Endothelial cell of umbilical vein (primary cell): ENCODE measurements at regions not wholly inside any gene's neighbourhood (a gene's known extent, or its start where the extent isn't known, plus 50 kb on each side); places are given as distances from the start of the nearest gene placed in this dataset.
"Not testable (repeated sequence)": the region's sequence is repeated elsewhere in the genome, so short reads cannot be mapped to it uniquely, and the experiment has no call there.

ENCODE experiments used
- BruUV-seq: library from RNA; stranded (reverse); fragments of 400-500 nt; replicated peaks from 2 replicates; lab custom pipeline; 2021; lab: Mats Ljungman, UMichigan
- CTCF ChIA-PET: fragments of 300-600, 350-600 bp; sonication (Branson Sonifier 250); formaldehyde crosslinking; loops from one replicate; lab custom pipeline; 2021; ENCODE audit warnings: antibody characterized with exemption, inconsistent platforms; lab: Charles Lee
- POLR2A ChIA-PET: fragments of 300-600, 350-600 bp; sonication (Branson Sonifier 250); formaldehyde crosslinking; loops from one replicate; lab custom pipeline; 2021; ENCODE audit warnings: antibody characterized with exemption, inconsistent platforms; lab: Charles Lee
- DNase-seq: peaks from one replicate; pipeline ENCODE4 v3.0.0-alpha.2; 2011; ENCODE audit warnings: low read depth, low spot score
- FAIRE-seq: peaks from 2 replicates; lab custom pipeline; 2011; peaks lifted over from hg19 to GRCh38; lab: Jason Lieb, UNC
- H2AFZ ChIP-seq: 2 replicates; pipeline ENCODE4 v1.6.0; 2012; ENCODE audit warnings: low read depth, low read length, control low read depth, inconsistent platforms
- H3K27ac ChIP-seq: 2 replicates; pipeline ENCODE4 v1.5.1; 2011; ENCODE audit warnings: low read depth, mild to moderate bottlenecking, control low read depth, low read length, moderate library complexity; ENCODE audit not compliant: insufficient read depth
- H3K27me3 ChIP-seq, 2 experiments: 2 replicates each; pipeline versions ENCODE4 v1.6.0 to v1.6.1; 2011; ENCODE audit warnings: low read length in 2 of 2, mixed read lengths in 1 of 2; ENCODE audit not compliant: control insufficient read depth in 2 of 2, insufficient read depth in 2 of 2
- H3K36me3 ChIP-seq, 2 experiments: 2 replicates in 1 of 2; 3 replicates in 1 of 2; pipeline ENCODE4 v1.5.1; 2011; ENCODE audit warnings: low read length in 2 of 2, mild to moderate bottlenecking in 1 of 2, moderate library complexity in 1 of 2; ENCODE audit not compliant: control insufficient read depth in 2 of 2, insufficient read depth in 2 of 2; ENCODE audit errors: extremely low read depth in 1 of 2
- H3K4me1 ChIP-seq: 3 replicates; pipeline ENCODE4 v1.5.1; 2011; ENCODE audit warnings: mild to moderate bottlenecking, low read length; ENCODE audit not compliant: control insufficient read depth, insufficient read depth; ENCODE audit errors: extremely low read depth
- H3K4me2 ChIP-seq: 2 replicates; pipeline ENCODE4 v1.6.1; 2011; ENCODE audit warnings: low read length, control low read depth, mixed read lengths; ENCODE audit not compliant: insufficient read depth
- H3K4me3 ChIP-seq, 3 experiments: fragments of 200-600 bp in 1 of 3; sonication (generic), shearing (Covaris generic) in 1 of 3; replicated peaks in 1 of 3; 2 replicates each; pipeline ENCODE4 v1.5.1; 2011 to 2016; ENCODE audit warnings: control low read depth in 3 of 3, low read length in 3 of 3, mild to moderate bottlenecking in 2 of 3, inconsistent platforms in 1 of 3, low read depth in 1 of 3, moderate library complexity in 1 of 3; ENCODE audit not compliant: insufficient read depth in 1 of 3
- H3K79me2 ChIP-seq: 2 replicates; pipeline ENCODE4 v1.6.0; 2012; ENCODE audit warnings: low read length, inconsistent platforms; ENCODE audit not compliant: control insufficient read depth, insufficient read depth
- H3K9ac ChIP-seq: replicated peaks from 2 replicates; pipeline ENCODE3; 2011; ENCODE audit warnings: low read length, control low read depth; ENCODE audit not compliant: insufficient read depth; ENCODE audit errors: extremely low read depth
- H3K9me1 ChIP-seq: replicated peaks from 3 replicates; pipeline ENCODE4 v1.6.0; 2011; ENCODE audit warnings: mild to moderate bottlenecking, low read length; ENCODE audit not compliant: control insufficient read depth, insufficient read depth; ENCODE audit errors: extremely low read depth
- H3K9me3 ChIP-seq: replicated peaks from 2 replicates; pipeline ENCODE4 v1.5.1; 2012; ENCODE audit warnings: low read length, inconsistent platforms; ENCODE audit not compliant: control insufficient read depth, insufficient read depth
- H4K20me1 ChIP-seq: replicated peaks from 2 replicates; pipeline ENCODE3; 2011; ENCODE audit warnings: mild to moderate bottlenecking, low read length; ENCODE audit not compliant: control insufficient read depth, insufficient read depth; ENCODE audit errors: extremely low read depth
- GATA2 ChIP-seq: IDR thresholded peaks from 2 replicates; pipeline ENCODE4 v1.7.0; 2011; ENCODE audit warnings: low read depth, mild to moderate bottlenecking, moderate library complexity, mixed read lengths, low read length; ENCODE audit not compliant: insufficient read length, insufficient read depth
- MAX ChIP-seq: IDR thresholded peaks from 2 replicates; pipeline ENCODE4 v1.6.1; 2011; ENCODE audit not compliant: insufficient read depth, insufficient read length
- dilution Hi-C: fragments of 300-500 bp; cut with MboI; formaldehyde crosslinking; loops from one replicate; pipeline ENCODE4 v1.15.0; 2019; ENCODE audit warnings: low sequenced_read_pairs; ENCODE audit not compliant: extremely low pct_ligation_motif_present
- intact Hi-C: fragments of 100-400 bp; cut with micrococcal nuclease; formaldehyde crosslinking; loops from one replicate; pipeline ENCODE4 v1.10.0; 2022

GRCh38 chr9:65420771-65421170 is 135.8 kb upstream of the FOXD4L5 start:
- Histone ChIP-seq H3K36me3 (no peaks in the 10 kb centered on the region), H3K4me2 (no peak overlapping the region), H3K4me1 (no peaks in the 10 kb centered on the region), H3K79me2 (no peaks in the 10 kb centered on the region), H3K9me3 (peaks cover 4% of the 10 kb centered on the region), H3K27ac (no peak overlapping the region), H3K9me1 (no peaks in the 10 kb centered on the region), H3K4me3 (no peak overlapping the region), H4K20me1 (no peaks in the 10 kb centered on the region), H2AFZ (no peak overlapping the region), H3K9ac (no peak overlapping the region), H3K27me3 (no peaks in the 10 kb centered on the region)
- CTCF ChIA-PET, result no interaction called here
- POLR2A ChIA-PET, result no interaction called here
- TF ChIP-seq GATA2 (no peak), MAX (no peak)
- intact Hi-C loops (no loop called here), dilution Hi-C loops (no loop called here)
- no TSS peak for BruUV-seq
- DNase-seq (no peak), FAIRE-seq (no peak)

DNA sequence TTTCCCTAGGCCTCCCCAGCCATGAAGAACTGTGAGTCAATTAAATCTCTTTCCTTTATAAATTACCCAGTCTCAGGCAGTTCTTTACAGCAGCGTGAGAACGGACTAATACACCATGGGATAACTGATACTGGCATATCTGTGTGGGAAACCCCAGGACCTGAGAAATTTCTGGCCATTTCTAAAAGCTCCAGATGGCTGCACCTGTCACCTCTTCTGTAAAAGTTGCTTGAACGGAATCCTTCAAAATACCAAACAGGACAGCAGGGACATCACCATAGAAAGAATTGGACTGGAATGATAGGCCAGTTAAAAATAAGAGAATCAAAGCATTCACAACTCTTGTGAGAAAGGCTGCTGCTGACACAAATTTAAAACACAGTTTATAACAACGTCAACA is 134.0 kb upstream of the FOXD4L5 start:
- BruUV-seq, H3K36me3 ChIP-seq, intact Hi-C loops, H3K9me1 ChIP-seq, H4K20me1 ChIP-seq, H3K4me1 ChIP-seq, H3K4me2 ChIP-seq, H3K4me3 ChIP-seq, dilution Hi-C loops, POLR2A ChIA-PET, H3K79me2 ChIP-seq, H3K27me3 ChIP-seq, DNase-seq, H3K9ac ChIP-seq, FAIRE-seq, CTCF ChIA-PET, H3K27ac ChIP-seq, H2AFZ ChIP-seq, H3K9me3 ChIP-seq: not testable (repeated sequence)

DNA sequence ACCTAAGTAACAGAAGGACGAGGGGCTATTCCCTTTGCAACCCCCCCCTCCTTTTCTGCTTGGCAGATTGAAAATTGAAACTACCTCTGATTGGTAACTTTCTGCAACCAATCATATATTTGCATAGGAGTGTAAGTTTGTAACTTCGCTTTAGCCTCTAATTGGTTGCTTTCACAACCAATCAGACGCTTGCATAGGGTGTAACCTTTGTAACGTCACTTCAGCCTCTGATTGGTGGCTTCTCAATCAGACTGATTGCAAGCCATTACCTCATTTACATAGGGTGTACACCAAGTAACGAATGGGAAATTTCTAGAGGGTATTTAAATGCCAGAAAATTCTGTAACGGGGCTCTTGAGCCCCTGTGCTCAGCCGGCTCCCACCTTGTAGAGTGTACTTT is 131.9 kb upstream of the FOXD4L5 start:
- H3K9me3 ChIP-seq, H3K79me2 ChIP-seq, CTCF ChIA-PET, DNase-seq, H2AFZ ChIP-seq, H3K9me1 ChIP-seq, H3K36me3 ChIP-seq, H3K9ac ChIP-seq, H3K27me3 ChIP-seq, intact Hi-C loops, H3K4me2 ChIP-seq, H4K20me1 ChIP-seq, H3K4me3 ChIP-seq, POLR2A ChIA-PET, H3K4me1 ChIP-seq, H3K27ac ChIP-seq, FAIRE-seq, BruUV-seq, dilution Hi-C loops: not testable (repeated sequence)

- H3K9ac ChIP-seq, CTCF ChIA-PET, H3K4me1 ChIP-seq, H3K9me3 ChIP-seq, BruUV-seq, H3K4me2 ChIP-seq, H3K4me3 ChIP-seq, DNase-seq, H4K20me1 ChIP-seq, intact Hi-C loops, FAIRE-seq, H2AFZ ChIP-seq, H3K36me3 ChIP-seq, H3K27me3 ChIP-seq, dilution Hi-C loops, H3K9me1 ChIP-seq, POLR2A ChIA-PET, H3K79me2 ChIP-seq, H3K27ac ChIP-seq: not testable (repeated sequence)
Observed at GRCh38 chr9:65414249-65414648, 129.2 kb upstream of the FOXD4L5 start.
